ENCODE measurements at regions not wholly inside any gene's neighbourhood (a gene's known extent, or its start where the extent isn't known, plus 50 kb on each side); places are given as distances from the start of the nearest gene placed in this dataset.

DNA sequence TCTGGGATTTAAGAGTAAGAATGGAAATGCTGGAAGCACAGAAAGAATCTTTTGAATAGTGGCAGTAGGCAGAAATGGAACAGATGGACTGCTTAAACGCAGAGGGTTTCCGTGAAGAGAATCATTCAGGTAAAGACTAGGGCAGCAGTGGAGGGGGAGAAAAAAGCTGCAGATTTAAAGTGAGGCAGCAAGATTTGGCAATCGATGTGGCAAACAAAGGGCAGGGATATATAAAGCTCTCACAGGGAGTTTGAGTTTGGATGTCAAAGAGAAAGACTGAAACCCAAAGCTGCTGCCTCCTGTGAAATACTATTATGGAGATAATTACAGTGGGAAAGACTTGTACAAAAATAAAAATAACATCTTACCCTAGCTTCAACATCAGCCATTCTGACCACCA lies 384.0 kb downstream of the CENPC start:
- Histone ChIP-seq H3K9me3 (no peaks in the 10 kb centered on the region), H3K27ac (no peak overlapping the region), H3K27me3 (no peaks in the 10 kb centered on the region), H3K36me3 (no peaks in the 10 kb centered on the region), H3K4me1 (no peaks in the 10 kb centered on the region), H3K4me3 (no peak overlapping the region)
- DNase-seq: no peak
- TF ChIP-seq, protein P1, sequence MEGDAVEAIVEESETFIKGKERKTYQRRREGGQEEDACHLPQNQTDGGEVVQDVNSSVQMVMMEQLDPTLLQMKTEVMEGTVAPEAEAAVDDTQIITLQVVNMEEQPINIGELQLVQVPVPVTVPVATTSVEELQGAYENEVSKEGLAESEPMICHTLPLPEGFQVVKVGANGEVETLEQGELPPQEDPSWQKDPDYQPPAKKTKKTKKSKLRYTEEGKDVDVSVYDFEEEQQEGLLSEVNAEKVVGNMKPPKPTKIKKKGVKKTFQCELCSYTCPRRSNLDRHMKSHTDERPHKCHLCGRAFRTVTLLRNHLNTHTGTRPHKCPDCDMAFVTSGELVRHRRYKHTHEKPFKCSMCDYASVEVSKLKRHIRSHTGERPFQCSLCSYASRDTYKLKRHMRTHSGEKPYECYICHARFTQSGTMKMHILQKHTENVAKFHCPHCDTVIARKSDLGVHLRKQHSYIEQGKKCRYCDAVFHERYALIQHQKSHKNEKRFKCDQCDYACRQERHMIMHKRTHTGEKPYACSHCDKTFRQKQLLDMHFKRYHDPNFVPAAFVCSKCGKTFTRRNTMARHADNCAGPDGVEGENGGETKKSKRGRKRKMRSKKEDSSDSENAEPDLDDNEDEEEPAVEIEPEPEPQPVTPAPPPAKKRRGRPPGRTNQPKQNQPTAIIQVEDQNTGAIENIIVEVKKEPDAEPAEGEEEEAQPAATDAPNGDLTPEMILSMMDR (IDR thresholded peaks at IDR 0.05): no peak
- no peak for TF ChIP-seq POLR2A (IDR thresholded peaks at IDR 0.05)

DNA sequence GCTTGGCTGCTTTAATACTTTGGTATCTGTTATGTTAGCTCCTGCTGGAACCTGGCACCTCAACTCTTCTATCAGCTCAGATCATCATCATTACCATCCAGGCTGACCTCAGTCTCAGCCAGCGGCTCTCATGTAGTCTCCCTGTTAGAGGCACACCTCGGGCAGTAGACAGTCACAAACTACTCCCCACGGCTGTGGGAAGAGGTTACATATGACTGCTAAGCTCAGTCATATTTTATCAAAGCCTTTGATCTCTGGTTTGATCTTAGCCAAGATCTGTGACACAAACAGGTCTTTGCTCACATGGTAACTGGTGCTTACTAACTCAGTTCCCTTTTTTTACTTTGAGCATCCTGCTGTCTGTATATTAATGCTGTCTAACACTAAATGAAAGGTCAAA lies 384.9 kb downstream of the CENPC start:
- Histone ChIP-seq H3K27ac (no peak overlapping the region), H3K9me3 (no peaks in the 10 kb centered on the region), H3K36me3 (no peaks in the 10 kb centered on the region), H3K4me3 (no peak overlapping the region), H3K27me3 (no peaks in the 10 kb centered on the region), H3K4me1 (no peaks in the 10 kb centered on the region)
- TF ChIP-seq, protein P1 (IDR thresholded peaks at IDR 0.05): no peak
- TF ChIP-seq POLR2A (IDR thresholded peaks at IDR 0.05): no peak
- DNase-seq: no peak

DNA sequence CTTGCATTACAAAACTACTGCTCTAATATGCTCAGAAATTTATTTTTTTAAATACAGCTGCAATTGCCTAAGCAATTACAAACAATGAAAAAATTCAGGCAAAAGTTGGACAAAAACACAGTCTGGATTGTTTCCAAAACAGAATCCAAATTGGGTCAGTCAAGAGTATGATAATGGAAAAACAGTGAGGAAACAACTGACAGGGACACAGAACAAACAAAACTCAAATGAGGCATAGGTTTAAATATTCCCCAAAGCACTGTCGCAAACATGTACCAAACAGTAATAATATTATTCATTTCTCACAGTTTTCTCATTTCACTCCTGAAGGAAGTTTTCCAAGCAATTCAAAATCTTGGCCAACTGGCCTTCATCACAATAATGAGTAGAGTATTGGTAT lies 386.6 kb downstream of the CENPC start:
- no peak for DNase-seq
- TF ChIP-seq POLR2A (IDR thresholded peaks at IDR 0.05): no peak
- Histone ChIP-seq H3K36me3 (no peaks in the 10 kb centered on the region), H3K27ac (no peak overlapping the region), H3K9me3 (no peaks in the 10 kb centered on the region), H3K4me3 (no peak overlapping the region), H3K27me3 (no peaks in the 10 kb centered on the region), H3K4me1 (no peaks in the 10 kb centered on the region)

DNA sequence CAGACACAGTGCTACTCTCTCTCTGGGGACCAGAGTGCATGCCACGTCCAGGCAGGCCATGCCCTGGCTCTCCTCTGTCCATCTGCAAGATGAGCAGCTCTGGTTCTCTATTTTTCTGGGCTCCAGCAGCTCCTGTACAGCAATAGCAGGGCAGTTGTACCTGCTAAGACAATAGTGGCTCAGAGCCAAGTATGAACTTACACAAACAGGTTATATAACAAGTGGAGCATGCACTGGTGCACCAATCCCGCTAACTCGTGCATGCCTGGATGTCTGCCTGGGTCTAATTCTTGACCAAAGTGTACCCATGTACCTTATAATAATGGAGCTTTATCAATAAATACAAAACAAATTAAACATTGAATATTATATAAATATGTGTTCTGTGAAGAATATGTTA lies 392.3 kb downstream of the CENPC start:
- H3K4me1 ChIP-seq: no peaks in the 10 kb centered on the region
- DNase-seq: no peak
- no peak overlapping the region for H3K27ac ChIP-seq
- H3K9me3 ChIP-seq: no peaks in the 10 kb centered on the region
- no peaks in the 10 kb centered on the region for H3K36me3 ChIP-seq
- no peaks in the 10 kb centered on the region for H3K27me3 ChIP-seq
- no peak for TF ChIP-seq POLR2A (IDR thresholded peaks at IDR 0.05)
- TF ChIP-seq, protein P1 (IDR thresholded peaks at IDR 0.05): no peak
- H3K4me3 ChIP-seq: no peak overlapping the region

DNA sequence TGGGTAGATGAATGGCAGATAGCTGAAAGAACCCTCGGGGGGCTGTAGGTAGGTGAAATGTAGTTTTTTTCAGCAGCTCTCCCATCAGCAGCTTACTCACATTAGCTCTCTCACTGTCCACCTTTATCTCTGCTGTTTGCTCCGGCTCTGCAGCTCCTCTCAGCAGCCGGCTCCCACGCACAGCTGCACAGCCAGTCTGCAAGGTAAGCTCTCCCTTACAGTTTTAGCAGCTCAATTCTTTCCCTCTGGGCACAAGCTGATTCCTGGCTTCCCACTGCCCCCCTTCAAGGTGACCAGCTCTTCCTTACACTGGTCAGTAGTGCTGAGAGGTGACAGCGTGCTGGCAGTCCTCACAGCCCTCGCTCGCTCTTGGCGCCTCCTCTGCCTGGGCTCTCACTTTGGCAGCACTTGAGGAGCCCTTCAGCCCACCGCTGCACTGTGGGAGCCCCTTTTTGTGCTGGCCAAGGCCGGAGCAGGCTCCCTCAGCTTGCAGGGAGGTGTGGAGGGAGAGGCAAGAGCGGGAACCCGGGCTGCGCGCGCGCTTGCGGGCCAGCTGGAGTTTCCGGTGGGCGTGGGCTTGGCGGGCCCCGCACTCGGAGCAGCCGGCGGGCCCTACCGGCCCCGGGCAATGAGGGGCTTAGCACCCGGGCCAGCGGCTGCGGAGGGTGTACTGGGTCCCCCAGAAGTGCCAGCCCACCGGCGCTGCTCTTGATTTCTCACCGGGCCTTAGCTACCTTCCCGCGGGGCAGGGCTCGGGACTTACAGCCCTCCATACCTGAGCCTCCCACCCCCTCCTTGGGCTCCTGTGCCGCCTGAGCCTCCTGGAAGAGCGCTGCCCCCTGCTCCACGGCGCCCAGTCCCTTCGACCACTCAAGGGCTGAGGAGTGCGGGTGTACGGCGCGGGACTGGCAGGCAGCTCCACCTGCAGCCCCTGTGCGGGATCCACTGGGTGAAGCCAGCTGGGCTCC lies 393.6 kb downstream of the CENPC start:
- Histone ChIP-seq H3K9me3 (no peaks in the 10 kb centered on the region), H3K27ac (no peak overlapping the region), H3K36me3 (no peaks in the 10 kb centered on the region), H3K4me1 (no peaks in the 10 kb centered on the region), H3K4me3 (no peak overlapping the region), H3K27me3 (no peaks in the 10 kb centered on the region)
- DNase-seq: no peak
- TF ChIP-seq, protein P1 (IDR thresholded peaks at IDR 0.05): no peak

DNA sequence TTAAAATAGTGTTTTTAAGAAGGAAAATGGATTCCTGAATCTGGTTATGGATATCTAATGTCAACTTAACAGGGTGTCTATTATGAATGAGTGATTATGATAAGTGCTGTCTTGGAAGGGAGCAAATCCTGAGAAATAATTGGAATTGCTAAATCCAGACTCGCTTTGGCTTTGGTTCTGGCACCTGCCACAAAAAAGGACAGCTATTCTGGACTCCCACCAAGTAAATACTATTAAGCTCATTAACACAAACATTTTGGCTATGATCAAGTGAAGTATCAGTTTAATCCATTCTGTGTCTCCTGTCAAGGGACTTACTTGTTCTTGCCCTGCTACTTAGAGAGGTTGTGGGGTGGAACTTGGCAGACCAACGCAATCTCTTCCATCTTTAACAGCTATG lies 403.7 kb downstream of the CENPC start:
- no peak for TF ChIP-seq POLR2A (IDR thresholded peaks at IDR 0.05)
- TF ChIP-seq, protein P1 (IDR thresholded peaks at IDR 0.05): no peak
- H3K36me3 ChIP-seq: no peaks in the 10 kb centered on the region
- H3K9me3 ChIP-seq: no peaks in the 10 kb centered on the region
- DNase-seq: no peak
- no peaks in the 10 kb centered on the region for H3K4me1 ChIP-seq
- H3K4me3 ChIP-seq: no peak overlapping the region
- no peak overlapping the region for H3K27ac ChIP-seq
- H3K27me3 ChIP-seq: no peaks in the 10 kb centered on the region
